Stimulated activated naive CD8-positive, alpha-beta T cell treated with anti-CD3 and anti-CD28 coated beads, Interleukin-15, amount 100 ng/mL, for 72 hours (primary cell): ENCODE measurements at regions not wholly inside any gene's neighbourhood (a gene's known extent, or its start where the extent isn't known, plus 50 kb on each side); places are given as distances from the start of the nearest gene placed in this dataset.

Source experiments
- ATAC-seq: fragments of 150-1000 bp; cut with Tn5 transposase; 2 replicates; pipeline ENCODE4 v1.10.0; 2021; ENCODE audit warnings: mild to moderate bottlenecking, moderate library complexity
- DNase-seq, 2 donors: peaks; one replicate each; pipeline ENCODE4 v3.0.0; 2021 to 2022
- H3K27ac Mint-ChIP-seq, 2 donors: one replicate each; pipeline ENCODE4 v1.8.0; 2022; ENCODE audit warnings: mild to moderate bottlenecking in 2 of 2, mixed read lengths in 2 of 2, moderate library complexity in 2 of 2
- H3K27me3 Mint-ChIP-seq: one replicate; pipeline ENCODE4 v1.8.0; 2022; ENCODE audit warnings: mixed read lengths
- H3K4me1 Mint-ChIP-seq: one replicate; pipeline ENCODE4 v1.8.0; 2022; ENCODE audit warnings: mild to moderate bottlenecking, mixed read lengths
- H3K4me3 Mint-ChIP-seq, 2 donors: one replicate each; pipeline ENCODE4 v1.8.0; 2022; ENCODE audit warnings: mild to moderate bottlenecking in 2 of 2, mixed read lengths in 2 of 2, moderate library complexity in 1 of 2
- H3K9me3 Mint-ChIP-seq, 2 donors: one replicate each; pipeline ENCODE4 v1.8.0; 2022; ENCODE audit warnings: mixed read lengths in 2 of 2

DNA sequence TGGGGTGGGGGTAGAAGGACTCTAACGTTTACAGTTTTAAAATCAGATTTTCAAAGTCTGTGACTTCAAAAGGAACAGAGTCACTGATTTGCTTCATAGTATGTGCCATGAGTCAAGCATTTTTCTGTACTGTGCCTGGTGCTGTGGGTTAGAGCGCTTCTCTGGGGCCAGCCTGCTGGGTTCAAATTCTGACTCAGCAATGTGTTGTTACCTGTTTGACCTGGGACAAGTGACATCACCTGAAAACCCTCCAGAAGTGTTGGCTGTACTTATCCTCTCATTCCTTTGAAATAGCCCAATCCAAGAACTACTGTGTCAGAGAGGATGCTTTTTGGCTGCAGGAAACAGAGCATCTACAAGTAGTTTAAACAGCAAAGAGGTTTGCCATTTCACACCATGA lies 101.7 kb downstream of the LSM3 start:
- no peak overlapping the region for H3K27ac Mint-ChIP-seq
- no peaks in the 10 kb centered on the region for H3K4me1 Mint-ChIP-seq
- no peak for DNase-seq
- H3K4me3 Mint-ChIP-seq = no peak overlapping the region
- no peaks in the 10 kb centered on the region for H3K9me3 Mint-ChIP-seq
- H3K27me3 Mint-ChIP-seq = no peaks in the 10 kb centered on the region
- ATAC-seq = no peak

GRCh38 chr3:14281053-14281452 lies 102.4 kb downstream of the LSM3 start:
- H3K9me3 Mint-ChIP-seq = no peaks in the 10 kb centered on the region
- H3K27ac Mint-ChIP-seq = no peak overlapping the region
- no peaks in the 10 kb centered on the region for H3K4me1 Mint-ChIP-seq
- ATAC-seq = no peak
- DNase-seq = no peak
- no peaks in the 10 kb centered on the region for H3K27me3 Mint-ChIP-seq
- H3K4me3 Mint-ChIP-seq = no peak overlapping the region

GRCh38 chr3:14282001-14282705 lies 103.5 kb downstream of the LSM3 start:
- peak overlapping the region in 1 of 2 donors; percentile 86 for H3K27ac Mint-ChIP-seq
- ATAC-seq = no peak

GRCh38 chr3:14282706-14283075 lies 104.1 kb downstream of the LSM3 start:
- H3K27me3 Mint-ChIP-seq = no peaks in the 10 kb centered on the region
- ATAC-seq (no peak), DNase-seq (no peak)
- no peak overlapping the region for H3K4me3 Mint-ChIP-seq
- no peaks in the 10 kb centered on the region for H3K9me3 Mint-ChIP-seq
- no peak overlapping the region for H3K27ac Mint-ChIP-seq
- no peaks in the 10 kb centered on the region for H3K4me1 Mint-ChIP-seq

More at GRCh38 chr3:14282001-14282705, 103.5 kb downstream of the LSM3 start:
- no peaks in the 10 kb centered on the region for H3K4me1 Mint-ChIP-seq
- no peaks in the 10 kb centered on the region for H3K9me3 Mint-ChIP-seq
- H3K4me3 Mint-ChIP-seq = no peak overlapping the region
- H3K27me3 Mint-ChIP-seq = no peaks in the 10 kb centered on the region
- no peak for DNase-seq

GRCh38 chr3:14283092-14283812 lies 104.6 kb downstream of the LSM3 start:
- ATAC-seq = no peak
- Mint-ChIP-seq H3K9me3 (no peaks in the 10 kb centered on the region), H3K27me3 (no peaks in the 10 kb centered on the region), H3K4me3 (no peak overlapping the region), H3K4me1 (no peaks in the 10 kb centered on the region), H3K27ac (no peak overlapping the region)
- DNase-seq = no peak

GRCh38 chr3:14283813-14284438 lies 105.3 kb downstream of the LSM3 start:
- DNase-seq (no peak), ATAC-seq (no peak)
- no peaks in the 10 kb centered on the region for H3K27me3 Mint-ChIP-seq
- no peaks in the 10 kb centered on the region for H3K4me1 Mint-ChIP-seq
- no peak overlapping the region for H3K27ac Mint-ChIP-seq
- H3K9me3 Mint-ChIP-seq = no peaks in the 10 kb centered on the region
- no peak overlapping the region for H3K4me3 Mint-ChIP-seq

- Mint-ChIP-seq H3K27me3 (no peaks in the 10 kb centered on the region), H3K4me1 (no peaks in the 10 kb centered on the region), H3K9me3 (no peaks in the 10 kb centered on the region), H3K27ac (no peak overlapping the region), H3K4me3 (no peak overlapping the region)
- no peak for DNase-seq
- ATAC-seq = no peak
These were observed 106.3 kb downstream of the LSM3 start for GRCh38 chr3:14284694-14285547.

GRCh38 chr3:14285548-14285925 lies 106.9 kb downstream of the LSM3 start:
- Mint-ChIP-seq H3K27me3 (no peaks in the 10 kb centered on the region), H3K27ac (no peak overlapping the region), H3K4me3 (no peak overlapping the region), H3K4me1 (no peaks in the 10 kb centered on the region), H3K9me3 (no peaks in the 10 kb centered on the region)
- ATAC-seq (no peak), DNase-seq (no peak)

DNA sequence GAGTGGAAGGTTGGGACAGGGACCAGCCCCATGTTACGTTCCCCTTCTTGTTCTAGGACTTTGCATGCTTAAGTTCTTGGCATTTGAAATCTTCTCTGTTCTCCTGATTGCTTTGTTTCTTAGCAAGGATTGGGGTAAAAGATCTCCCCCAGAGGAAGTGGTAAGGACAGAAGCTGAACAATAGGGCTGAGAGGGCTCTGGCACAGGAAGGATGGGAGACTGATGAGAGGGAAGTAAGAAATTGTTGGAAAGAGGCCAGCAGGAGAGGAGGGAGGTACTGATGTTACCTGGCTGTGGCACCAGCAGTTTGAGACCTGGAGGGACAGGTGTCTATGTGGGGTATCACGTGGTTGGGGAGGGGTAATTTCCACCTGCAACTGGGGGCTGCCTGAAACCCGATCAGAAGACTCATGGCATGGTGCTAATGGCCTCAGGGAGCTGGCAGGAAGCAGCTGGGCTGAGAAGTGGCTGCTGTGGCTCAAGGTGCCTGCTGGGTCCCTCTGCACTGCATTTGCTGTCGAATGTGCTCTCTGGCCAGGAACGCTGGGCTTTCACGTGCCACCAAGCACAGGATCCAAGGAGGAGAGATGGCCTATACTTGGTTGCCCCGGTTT lies 108.4 kb downstream of the LSM3 start:
- H3K9me3 Mint-ChIP-seq = no peaks in the 10 kb centered on the region
- H3K4me3 Mint-ChIP-seq = no peak overlapping the region
- DNase-seq = no peak
- no peak for ATAC-seq
- no peaks in the 10 kb centered on the region for H3K27me3 Mint-ChIP-seq
- H3K27ac Mint-ChIP-seq = peak overlapping the region in 1 of 2 donors; percentile 61
- no peaks in the 10 kb centered on the region for H3K4me1 Mint-ChIP-seq

DNA sequence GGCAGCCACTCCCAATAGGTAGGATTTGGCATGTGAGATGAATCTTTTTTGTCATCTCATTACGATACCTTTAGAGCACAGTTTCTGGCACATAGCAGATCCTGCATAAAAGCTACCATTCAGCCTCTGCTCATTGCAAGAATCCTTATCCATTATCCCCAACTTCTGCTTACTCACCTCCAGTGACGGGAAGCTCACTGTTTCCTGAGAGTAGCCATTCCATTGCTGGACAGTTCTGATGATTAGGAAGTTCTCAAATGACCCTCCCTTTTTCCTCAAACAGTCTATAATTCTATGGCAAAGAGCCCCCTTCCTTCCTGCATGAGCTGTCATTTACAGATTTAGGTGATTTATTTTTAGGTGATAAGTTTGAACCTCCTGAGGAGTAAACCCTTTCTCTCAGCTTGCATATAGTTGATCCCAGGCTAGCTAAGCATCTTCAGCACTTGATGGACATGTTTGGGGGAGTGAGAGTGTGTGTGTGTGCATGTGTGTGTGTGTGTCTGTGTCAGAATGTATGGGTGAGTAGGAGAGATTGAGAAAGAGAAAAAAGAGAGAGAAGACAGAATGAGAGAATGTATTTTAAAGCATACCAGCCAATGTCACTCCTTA lies 109.7 kb downstream of the LSM3 start:
- ATAC-seq (no peak), DNase-seq (no peak)
- Mint-ChIP-seq H3K4me3 (no peak overlapping the region), H3K27ac (peak overlapping the region in 1 of 2 donors; percentile 42), H3K27me3 (no peaks in the 10 kb centered on the region), H3K9me3 (no peaks in the 10 kb centered on the region), H3K4me1 (no peaks in the 10 kb centered on the region)

DNA sequence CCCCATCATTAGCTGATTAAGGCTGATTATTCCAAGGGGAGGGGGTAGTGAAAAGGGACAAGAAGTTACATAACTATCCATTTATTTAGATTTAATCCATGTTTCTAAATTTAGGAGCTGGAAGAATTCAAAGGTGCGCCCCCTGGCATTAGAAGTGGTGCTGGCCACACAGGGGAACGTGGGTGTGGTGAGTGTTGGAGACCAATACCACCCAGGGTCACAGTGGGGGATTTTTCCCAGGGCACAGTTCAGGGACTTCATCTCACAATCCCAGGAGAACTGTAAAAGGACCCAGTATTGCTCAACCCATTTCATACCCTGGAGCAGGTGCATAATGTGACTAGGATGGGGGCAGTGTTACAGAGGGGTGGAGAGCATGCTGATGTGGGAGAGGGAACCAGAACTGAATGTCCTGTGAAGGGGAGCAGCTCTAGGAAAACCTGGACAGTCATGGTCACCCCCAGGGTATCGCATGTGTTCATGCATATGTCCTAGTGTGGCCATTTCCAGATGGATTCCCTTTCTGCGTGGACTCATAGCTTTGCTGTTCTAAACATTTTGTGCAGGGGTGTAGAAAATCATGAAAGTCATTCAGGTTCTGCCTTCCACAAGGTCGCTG lies 110.3 kb downstream of the LSM3 start:
- Mint-ChIP-seq H3K27me3 (no peaks in the 10 kb centered on the region), H3K4me3 (no peak overlapping the region), H3K4me1 (no peaks in the 10 kb centered on the region), H3K9me3 (no peaks in the 10 kb centered on the region), H3K27ac (no peak overlapping the region)
- no peak for ATAC-seq
- DNase-seq = no peak

- no peak for DNase-seq
- no peak overlapping the region for H3K27ac Mint-ChIP-seq
These were observed 111.2 kb downstream of the LSM3 start for GRCh38 chr3:14289590-14290461.

DNA sequence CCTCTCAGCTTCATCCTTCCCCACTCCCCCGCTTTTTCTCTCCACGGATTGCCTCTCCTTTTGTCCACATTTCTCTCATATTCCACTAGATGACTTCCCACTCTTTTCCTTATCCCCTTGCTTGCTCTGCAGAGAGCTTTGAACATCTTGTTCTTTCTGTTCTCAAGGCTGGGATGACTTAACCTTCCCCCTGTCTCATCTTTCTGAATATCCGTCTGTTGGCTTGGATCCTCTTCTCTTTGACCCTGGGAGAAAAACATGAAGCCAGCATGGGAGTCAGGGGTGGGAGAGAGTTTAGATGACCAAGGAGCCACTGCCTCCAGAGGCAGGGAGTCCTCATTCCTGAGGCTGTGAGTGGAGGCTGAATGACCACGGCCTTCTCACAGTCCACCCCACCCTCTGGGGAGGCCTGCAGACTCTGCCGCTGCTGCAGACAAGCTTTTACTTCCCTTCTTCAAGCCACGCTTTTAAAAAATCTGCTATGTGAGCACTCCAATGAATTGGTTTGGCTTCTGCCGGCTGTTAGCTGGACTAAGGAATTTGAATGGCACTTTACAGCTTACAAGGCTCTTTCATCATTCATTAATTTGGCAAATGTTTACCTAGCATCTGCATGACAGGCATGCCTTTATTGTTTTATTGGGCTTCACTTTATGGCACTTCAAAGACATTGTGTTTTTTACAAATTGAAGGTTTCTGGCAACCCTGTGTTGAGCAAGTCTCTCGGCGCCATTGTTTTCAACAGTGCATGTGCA lies 111.6 kb upstream of the SLC6A6 start:
- Mint-ChIP-seq H3K4me3 (no peak overlapping the region), H3K27me3 (no peaks in the 10 kb centered on the region), H3K9me3 (no peaks in the 10 kb centered on the region), H3K27ac (peak overlapping the region in 1 of 2 donors; percentile 55), H3K4me1 (no peaks in the 10 kb centered on the region)
- no peak for DNase-seq
- no peak for ATAC-seq

More at GRCh38 chr3:14289590-14290461, 111.2 kb downstream of the LSM3 start:
- Mint-ChIP-seq H3K4me1 (no peaks in the 10 kb centered on the region), H3K27me3 (no peaks in the 10 kb centered on the region), H3K9me3 (no peaks in the 10 kb centered on the region), H3K4me3 (no peak overlapping the region)
- ATAC-seq = no peak
